GM23338 (cell line): ENCODE measurements at regions not wholly inside any gene's neighbourhood (a gene's known extent, or its start where the extent isn't known, plus 50 kb on each side); places are given as distances from the start of the nearest gene placed in this dataset.

ENCODE experiments used
- ATAC-seq: fragments of 200-7000 bp; cut with Tn5 transposase; 3 replicates; pipeline ENCODE4 v1.9.1; 2020
- DNase-seq: peaks from one replicate; pipeline ENCODE4 v3.0.0-alpha.2; 2015; ENCODE audit warnings: low spot score
- H2AFZ ChIP-seq: fragments of 200-600 bp; sonication (generic); 2 replicates; pipeline ENCODE4 v1.8.0; 2016; ENCODE audit warnings: antibody characterized with exemption, mild to moderate bottlenecking, moderate library complexity
- H3F3A ChIP-seq: fragments of 200-600 bp; sonication (generic); replicated peaks from 2 replicates; pipeline ENCODE4 v1.8.0; 2017; ENCODE audit warnings: antibody characterized with exemption, mixed run types, low read depth
- H3K27ac ChIP-seq: fragments of 200-600 bp; sonication (generic); 2 replicates; pipeline ENCODE4 v1.6.1; 2016; ENCODE audit warnings: low read depth
- H3K27me3 ChIP-seq: fragments of 200-600 bp; sonication (generic); 2 replicates; pipeline ENCODE4 v1.8.0; 2016; ENCODE audit warnings: mild to moderate bottlenecking, mixed run types, moderate library complexity; ENCODE audit not compliant: insufficient read depth
- H3K36me3 ChIP-seq: fragments of 200-600 bp; sonication (generic); 2 replicates; pipeline ENCODE4 v1.8.0; 2016; ENCODE audit warnings: mild to moderate bottlenecking; ENCODE audit not compliant: insufficient read depth
- H3K4me1 ChIP-seq: fragments of 200-600 bp; sonication (generic); 2 replicates; pipeline ENCODE4 v1.8.0; 2016; ENCODE audit warnings: mild to moderate bottlenecking, moderate library complexity; ENCODE audit not compliant: insufficient read depth
- H3K4me2 ChIP-seq: fragments of 200-600 bp; sonication (generic); 2 replicates; pipeline ENCODE4 v1.7.1; 2017; ENCODE audit warnings: mixed run types
- H3K4me3 ChIP-seq: fragments of 200-600 bp; sonication (generic); 2 replicates; pipeline ENCODE4 v1.6.1; 2016; ENCODE audit warnings: mixed run types
- H3K79me2 ChIP-seq: fragments of 200-600 bp; sonication (generic); replicated peaks from 2 replicates; pipeline ENCODE4 v1.8.0; 2017; ENCODE audit warnings: mild to moderate bottlenecking; ENCODE audit not compliant: insufficient read depth
- H3K9me2 ChIP-seq: fragments of 200-600 bp; sonication (generic); 2 replicates; pipeline ENCODE4 v1.8.0; 2017; ENCODE audit not compliant: insufficient read depth
- H4K20me1 ChIP-seq: fragments of 200-600 bp; sonication (generic); replicated peaks from 2 replicates; pipeline ENCODE4 v1.8.0; 2017; ENCODE audit warnings: mild to moderate bottlenecking; ENCODE audit not compliant: insufficient read depth
- H3K27ac Mint-ChIP-seq: 2 replicates; pipeline ENCODE4 v1.8.0; 2020; ENCODE audit warnings: inconsistent platforms, mild to moderate bottlenecking, moderate library complexity, mixed read lengths
- H3K27me3 Mint-ChIP-seq: 3 replicates; pipeline ENCODE4 v1.8.0; 2022; ENCODE audit warnings: low read depth, mild to moderate bottlenecking, moderate library complexity, mixed read lengths, inconsistent platforms; ENCODE audit not compliant: insufficient read depth, poor library complexity
- H3K36me3 Mint-ChIP-seq: 3 replicates; pipeline ENCODE4 v1.8.0; 2021; ENCODE audit warnings: low read depth, mild to moderate bottlenecking, inconsistent platforms, moderate library complexity, mixed read lengths
- H3K4me1 Mint-ChIP-seq: 3 replicates; pipeline ENCODE4 v1.8.0; 2020; ENCODE audit warnings: mild to moderate bottlenecking, inconsistent platforms, mixed read lengths
- H3K4me3 Mint-ChIP-seq: 3 replicates; pipeline ENCODE4 v1.8.0; 2021; ENCODE audit warnings: moderate library complexity, mild to moderate bottlenecking, inconsistent platforms, mixed read lengths
- H3K9me3 Mint-ChIP-seq: 3 replicates; pipeline ENCODE4 v1.8.0; 2020; ENCODE audit warnings: moderate library complexity, mild to moderate bottlenecking, inconsistent platforms, mixed read lengths
- CREB1 ChIP-seq: fragments of 250-450 bp; sonication (Bioruptor Pico); IDR thresholded peaks from 2 replicates; pipeline ENCODE4 v1.5.0; 2020; ENCODE audit warnings: low read depth, mild to moderate bottlenecking, moderate library complexity
- EZH2 ChIP-seq: fragments of 200-600 bp; sonication (generic); IDR thresholded peaks from one replicate; pipeline ENCODE4 v1.8.0; 2017; ENCODE audit warnings: antibody characterized with exemption, mild to moderate bottlenecking, low read depth; ENCODE audit not compliant: unreplicated experiment
- EZH2phosphoT487 ChIP-seq: fragments of 200-600 bp; sonication (generic); IDR thresholded peaks from one replicate; pipeline ENCODE4 v1.8.1; 2018; ENCODE audit warnings: antibody characterized with exemption; ENCODE audit not compliant: unreplicated experiment
- JUNB ChIP-seq: IDR thresholded peaks from one replicate; pipeline ENCODE4 v1.6.1; 2016; ENCODE audit warnings: antibody characterized with exemption; ENCODE audit not compliant: unreplicated experiment
- NANOG ChIP-seq: IDR thresholded peaks from 2 replicates; pipeline ENCODE4 v1.6.1; 2016; ENCODE audit warnings: antibody characterized with exemption, borderline replicate concordance
- POLR2AphosphoS5 ChIP-seq: IDR thresholded peaks from 2 replicates; pipeline ENCODE4 v1.6.1; 2016; ENCODE audit warnings: antibody characterized with exemption, low read depth
- STAT1 ChIP-seq: IDR thresholded peaks from one replicate; pipeline ENCODE4 v1.6.1; 2016; ENCODE audit warnings: antibody characterized with exemption; ENCODE audit not compliant: unreplicated experiment
- ZNF114 ChIP-seq: fragments of 250-450 bp; sonication (Bioruptor Pico); IDR thresholded peaks from 2 replicates; pipeline ENCODE4 v1.5.0; 2020; ENCODE audit warnings: mild to moderate bottlenecking, moderate library complexity
- ZNF331 ChIP-seq: fragments of 250-450 bp; sonication (Bioruptor Pico); IDR thresholded peaks from 2 replicates; pipeline ENCODE4 v1.5.0; 2020; ENCODE audit warnings: low read depth, mild to moderate bottlenecking, moderate library complexity
- TF ChIP-seq, protein P1 (sequence below): IDR thresholded peaks from 2 replicates; pipeline ENCODE4 v1.6.1; 2016; ENCODE audit warnings: antibody characterized with exemption
- TF ChIP-seq, protein P2 (sequence below): IDR thresholded peaks from one replicate; pipeline ENCODE4 v1.6.1; 2018; ENCODE audit warnings: antibody characterized with exemption; ENCODE audit not compliant: unreplicated experiment
- TF ChIP-seq, protein P3 (sequence below), 2 experiments: fragments of 200-600 bp in 1 of 2; sonication (generic) in 1 of 2; conservative IDR thresholded peaks; 2 replicates each; pipeline versions ENCODE4 v1.5.1 to v1.6.1; 2016 to 2017; ENCODE audit warnings: antibody characterized with exemption in 2 of 2, low read depth in 2 of 2, mild to moderate bottlenecking in 2 of 2, moderate library complexity in 1 of 2
- TF ChIP-seq, protein P4 (sequence below): fragments of 250-450 bp; sonication (Bioruptor Pico); IDR thresholded peaks from 2 replicates; pipeline ENCODE4 v1.5.0; 2020; ENCODE audit warnings: mild to moderate bottlenecking, moderate library complexity

DNA sequence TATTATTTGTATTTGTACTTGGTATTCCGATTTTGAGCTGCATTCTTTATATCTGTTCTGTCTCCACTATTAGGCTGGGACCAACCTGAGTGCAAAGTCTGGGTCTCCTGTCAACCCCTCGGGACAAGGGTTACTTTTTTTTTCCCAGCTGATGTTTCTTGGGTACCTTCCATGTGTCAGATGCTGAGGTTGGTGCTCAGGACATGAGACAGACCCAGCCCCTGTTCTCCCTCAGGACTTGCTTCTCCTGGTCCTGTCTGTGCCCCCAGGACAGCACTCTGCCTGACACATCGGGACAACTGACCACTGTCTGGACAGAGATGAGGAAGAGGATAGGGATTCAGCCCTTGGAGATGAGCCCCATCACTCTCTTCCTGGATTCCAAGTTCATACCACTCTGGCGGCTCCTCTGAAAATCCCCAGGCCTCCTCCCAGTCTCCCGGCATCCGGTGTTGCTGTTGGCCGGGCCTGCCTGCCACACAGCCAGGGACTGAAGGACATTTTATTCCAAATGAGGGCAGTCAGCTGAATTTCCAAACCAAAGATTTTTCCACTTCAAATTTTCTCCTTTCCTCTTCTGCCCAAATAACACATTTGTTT, 55.6 kb upstream of the FMOD start:
- Histone ChIP-seq H4K20me1 (no peaks in the 10 kb centered on the region), H3K4me1 (peaks cover 8% of the 10 kb centered on the region), H3K36me3 (no peaks in the 10 kb centered on the region), H3K4me2 (no peak overlapping the region), H3F3A (no peaks in the 10 kb centered on the region), H3K9me2 (no peaks in the 10 kb centered on the region), H2AFZ (no peak overlapping the region), H3K27me3 (no peaks in the 10 kb centered on the region), H3K4me3 (no peak overlapping the region), H3K79me2 (no peaks in the 10 kb centered on the region), H3K27ac (no peak overlapping the region)
- Mint-ChIP-seq H3K4me1 (peaks cover 12% of the 10 kb centered on the region), H3K9me3 (peaks cover 16% of the 10 kb centered on the region), H3K4me3 (no peak overlapping the region), H3K36me3 (peaks cover 9% of the 10 kb centered on the region), H3K27ac (no peak overlapping the region), H3K27me3 (peaks cover 2% of the 10 kb centered on the region)
- no peak for TF ChIP-seq STAT1
- TF ChIP-seq ZNF331 (CRISPR knock-in tag), result no peak
- no peak for TF ChIP-seq ZNF114 (CRISPR knock-in tag)
- no peak for TF ChIP-seq NANOG
- TF ChIP-seq, protein P1, sequence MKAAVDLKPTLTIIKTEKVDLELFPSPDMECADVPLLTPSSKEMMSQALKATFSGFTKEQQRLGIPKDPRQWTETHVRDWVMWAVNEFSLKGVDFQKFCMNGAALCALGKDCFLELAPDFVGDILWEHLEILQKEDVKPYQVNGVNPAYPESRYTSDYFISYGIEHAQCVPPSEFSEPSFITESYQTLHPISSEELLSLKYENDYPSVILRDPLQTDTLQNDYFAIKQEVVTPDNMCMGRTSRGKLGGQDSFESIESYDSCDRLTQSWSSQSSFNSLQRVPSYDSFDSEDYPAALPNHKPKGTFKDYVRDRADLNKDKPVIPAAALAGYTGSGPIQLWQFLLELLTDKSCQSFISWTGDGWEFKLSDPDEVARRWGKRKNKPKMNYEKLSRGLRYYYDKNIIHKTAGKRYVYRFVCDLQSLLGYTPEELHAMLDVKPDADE, result no peak
- TF ChIP-seq, protein P2, sequence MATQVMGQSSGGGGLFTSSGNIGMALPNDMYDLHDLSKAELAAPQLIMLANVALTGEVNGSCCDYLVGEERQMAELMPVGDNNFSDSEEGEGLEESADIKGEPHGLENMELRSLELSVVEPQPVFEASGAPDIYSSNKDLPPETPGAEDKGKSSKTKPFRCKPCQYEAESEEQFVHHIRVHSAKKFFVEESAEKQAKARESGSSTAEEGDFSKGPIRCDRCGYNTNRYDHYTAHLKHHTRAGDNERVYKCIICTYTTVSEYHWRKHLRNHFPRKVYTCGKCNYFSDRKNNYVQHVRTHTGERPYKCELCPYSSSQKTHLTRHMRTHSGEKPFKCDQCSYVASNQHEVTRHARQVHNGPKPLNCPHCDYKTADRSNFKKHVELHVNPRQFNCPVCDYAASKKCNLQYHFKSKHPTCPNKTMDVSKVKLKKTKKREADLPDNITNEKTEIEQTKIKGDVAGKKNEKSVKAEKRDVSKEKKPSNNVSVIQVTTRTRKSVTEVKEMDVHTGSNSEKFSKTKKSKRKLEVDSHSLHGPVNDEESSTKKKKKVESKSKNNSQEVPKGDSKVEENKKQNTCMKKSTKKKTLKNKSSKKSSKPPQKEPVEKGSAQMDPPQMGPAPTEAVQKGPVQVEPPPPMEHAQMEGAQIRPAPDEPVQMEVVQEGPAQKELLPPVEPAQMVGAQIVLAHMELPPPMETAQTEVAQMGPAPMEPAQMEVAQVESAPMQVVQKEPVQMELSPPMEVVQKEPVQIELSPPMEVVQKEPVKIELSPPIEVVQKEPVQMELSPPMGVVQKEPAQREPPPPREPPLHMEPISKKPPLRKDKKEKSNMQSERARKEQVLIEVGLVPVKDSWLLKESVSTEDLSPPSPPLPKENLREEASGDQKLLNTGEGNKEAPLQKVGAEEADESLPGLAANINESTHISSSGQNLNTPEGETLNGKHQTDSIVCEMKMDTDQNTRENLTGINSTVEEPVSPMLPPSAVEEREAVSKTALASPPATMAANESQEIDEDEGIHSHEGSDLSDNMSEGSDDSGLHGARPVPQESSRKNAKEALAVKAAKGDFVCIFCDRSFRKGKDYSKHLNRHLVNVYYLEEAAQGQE, result no peak
- no peak for TF ChIP-seq EZH2phosphoT487
- TF ChIP-seq JUNB, result no peak
- TF ChIP-seq, protein P3, sequence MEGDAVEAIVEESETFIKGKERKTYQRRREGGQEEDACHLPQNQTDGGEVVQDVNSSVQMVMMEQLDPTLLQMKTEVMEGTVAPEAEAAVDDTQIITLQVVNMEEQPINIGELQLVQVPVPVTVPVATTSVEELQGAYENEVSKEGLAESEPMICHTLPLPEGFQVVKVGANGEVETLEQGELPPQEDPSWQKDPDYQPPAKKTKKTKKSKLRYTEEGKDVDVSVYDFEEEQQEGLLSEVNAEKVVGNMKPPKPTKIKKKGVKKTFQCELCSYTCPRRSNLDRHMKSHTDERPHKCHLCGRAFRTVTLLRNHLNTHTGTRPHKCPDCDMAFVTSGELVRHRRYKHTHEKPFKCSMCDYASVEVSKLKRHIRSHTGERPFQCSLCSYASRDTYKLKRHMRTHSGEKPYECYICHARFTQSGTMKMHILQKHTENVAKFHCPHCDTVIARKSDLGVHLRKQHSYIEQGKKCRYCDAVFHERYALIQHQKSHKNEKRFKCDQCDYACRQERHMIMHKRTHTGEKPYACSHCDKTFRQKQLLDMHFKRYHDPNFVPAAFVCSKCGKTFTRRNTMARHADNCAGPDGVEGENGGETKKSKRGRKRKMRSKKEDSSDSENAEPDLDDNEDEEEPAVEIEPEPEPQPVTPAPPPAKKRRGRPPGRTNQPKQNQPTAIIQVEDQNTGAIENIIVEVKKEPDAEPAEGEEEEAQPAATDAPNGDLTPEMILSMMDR (conservative IDR thresholded peaks at IDR 0.05; ENCODE audit: low read depth in 2 of 2), result no peak
- TF ChIP-seq, protein P4, sequence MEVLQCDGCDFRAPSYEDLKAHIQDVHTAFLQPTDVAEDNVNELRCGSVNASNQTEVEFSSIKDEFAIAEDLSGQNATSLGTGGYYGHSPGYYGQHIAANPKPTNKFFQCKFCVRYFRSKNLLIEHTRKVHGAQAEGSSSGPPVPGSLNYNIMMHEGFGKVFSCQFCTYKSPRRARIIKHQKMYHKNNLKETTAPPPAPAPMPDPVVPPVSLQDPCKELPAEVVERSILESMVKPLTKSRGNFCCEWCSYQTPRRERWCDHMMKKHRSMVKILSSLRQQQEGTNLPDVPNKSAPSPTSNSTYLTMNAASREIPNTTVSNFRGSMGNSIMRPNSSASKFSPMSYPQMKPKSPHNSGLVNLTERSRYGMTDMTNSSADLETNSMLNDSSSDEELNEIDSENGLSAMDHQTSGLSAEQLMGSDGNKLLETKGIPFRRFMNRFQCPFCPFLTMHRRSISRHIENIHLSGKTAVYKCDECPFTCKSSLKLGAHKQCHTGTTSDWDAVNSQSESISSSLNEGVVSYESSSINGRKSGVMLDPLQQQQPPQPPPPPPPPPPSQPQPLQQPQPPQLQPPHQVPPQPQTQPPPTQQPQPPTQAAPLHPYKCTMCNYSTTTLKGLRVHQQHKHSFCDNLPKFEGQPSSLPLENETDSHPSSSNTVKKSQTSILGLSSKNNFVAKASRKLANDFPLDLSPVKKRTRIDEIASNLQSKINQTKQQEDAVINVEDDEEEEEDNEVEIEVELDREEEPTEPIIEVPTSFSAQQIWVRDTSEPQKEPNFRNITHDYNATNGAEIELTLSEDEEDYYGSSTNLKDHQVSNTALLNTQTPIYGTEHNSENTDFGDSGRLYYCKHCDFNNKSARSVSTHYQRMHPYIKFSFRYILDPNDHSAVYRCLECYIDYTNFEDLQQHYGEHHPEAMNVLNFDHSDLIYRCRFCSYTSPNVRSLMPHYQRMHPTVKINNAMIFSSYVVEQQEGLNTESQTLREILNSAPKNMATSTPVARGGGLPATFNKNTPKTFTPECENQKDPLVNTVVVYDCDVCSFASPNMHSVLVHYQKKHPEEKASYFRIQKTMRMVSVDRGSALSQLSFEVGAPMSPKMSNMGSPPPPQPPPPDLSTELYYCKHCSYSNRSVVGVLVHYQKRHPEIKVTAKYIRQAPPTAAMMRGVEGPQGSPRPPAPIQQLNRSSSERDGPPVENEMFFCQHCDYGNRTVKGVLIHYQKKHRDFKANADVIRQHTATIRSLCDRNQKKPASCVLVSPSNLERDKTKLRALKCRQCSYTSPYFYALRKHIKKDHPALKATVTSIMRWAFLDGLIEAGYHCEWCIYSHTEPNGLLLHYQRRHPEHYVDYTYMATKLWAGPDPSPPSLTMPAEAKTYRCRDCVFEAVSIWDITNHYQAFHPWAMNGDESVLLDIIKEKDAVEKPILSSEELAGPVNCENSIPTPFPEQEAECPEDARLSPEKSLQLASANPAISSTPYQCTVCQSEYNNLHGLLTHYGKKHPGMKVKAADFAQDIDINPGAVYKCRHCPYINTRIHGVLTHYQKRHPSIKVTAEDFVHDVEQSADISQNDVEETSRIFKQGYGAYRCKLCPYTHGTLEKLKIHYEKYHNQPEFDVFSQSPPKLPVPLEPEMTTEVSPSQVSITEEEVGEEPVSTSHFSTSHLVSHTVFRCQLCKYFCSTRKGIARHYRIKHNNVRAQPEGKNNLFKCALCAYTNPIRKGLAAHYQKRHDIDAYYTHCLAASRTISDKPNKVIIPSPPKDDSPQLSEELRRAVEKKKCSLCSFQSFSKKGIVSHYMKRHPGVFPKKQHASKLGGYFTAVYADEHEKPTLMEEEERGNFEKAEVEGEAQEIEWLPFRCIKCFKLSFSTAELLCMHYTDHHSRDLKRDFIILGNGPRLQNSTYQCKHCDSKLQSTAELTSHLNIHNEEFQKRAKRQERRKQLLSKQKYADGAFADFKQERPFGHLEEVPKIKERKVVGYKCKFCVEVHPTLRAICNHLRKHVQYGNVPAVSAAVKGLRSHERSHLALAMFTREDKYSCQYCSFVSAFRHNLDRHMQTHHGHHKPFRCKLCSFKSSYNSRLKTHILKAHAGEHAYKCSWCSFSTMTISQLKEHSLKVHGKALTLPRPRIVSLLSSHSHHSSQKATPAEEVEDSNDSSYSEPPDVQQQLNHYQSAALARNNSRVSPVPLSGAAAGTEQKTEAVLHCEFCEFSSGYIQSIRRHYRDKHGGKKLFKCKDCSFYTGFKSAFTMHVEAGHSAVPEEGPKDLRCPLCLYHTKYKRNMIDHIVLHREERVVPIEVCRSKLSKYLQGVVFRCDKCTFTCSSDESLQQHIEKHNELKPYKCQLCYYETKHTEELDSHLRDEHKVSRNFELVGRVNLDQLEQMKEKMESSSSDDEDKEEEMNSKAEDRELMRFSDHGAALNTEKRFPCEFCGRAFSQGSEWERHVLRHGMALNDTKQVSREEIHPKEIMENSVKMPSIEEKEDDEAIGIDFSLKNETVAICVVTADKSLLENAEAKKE (CRISPR knock-in tag), result no peak
- no peak for TF ChIP-seq EZH2
- TF ChIP-seq CREB1 (CRISPR knock-in tag), result no peak
- TF ChIP-seq POLR2AphosphoS5, result no peak
- no peak for DNase-seq
- ATAC-seq, result no peak
